DND-41 (cell line): ENCODE measurements at regions not wholly inside any gene's neighbourhood (a gene's known extent, or its start where the extent isn't known, plus 50 kb on each side); places are given as distances from the start of the nearest gene placed in this dataset.

Source experiments
- CTCF ChIP-seq: IDR thresholded peaks from 2 replicates; pipeline ENCODE4 v1.5.1; 2012; ENCODE audit warnings: borderline replicate concordance, low read length, moderate library complexity, mild to moderate bottlenecking; ENCODE audit not compliant: poor library complexity, severe bottlenecking; ENCODE audit errors: extremely low read depth
- EZH2 ChIP-seq: IDR thresholded peaks from 3 replicates; pipeline ENCODE4 v1.6.1; 2012; ENCODE audit warnings: borderline replicate concordance, low read depth, mild to moderate bottlenecking, moderate library complexity, low read length, inconsistent platforms; ENCODE audit not compliant: severe bottlenecking

- TF ChIP-seq CTCF (no peak), EZH2 (no peak)
Observed at GRCh38 chr6:98024359-98024758, 741.3 kb upstream of the MMS22L start.
